Sigmoid colon (tissue), 6 donors: ENCODE measurements at regions not wholly inside any gene's neighbourhood (a gene's known extent, or its start where the extent isn't known, plus 50 kb on each side); places are given as distances from the start of the nearest gene placed in this dataset.

ENCODE experiments used
- DNase-seq: peaks from one replicate; pipeline ENCODE4 v3.0.0-alpha.2; 2019
- H3K27ac ChIP-seq, 4 donors: fragments of 200-600 bp; sonication (generic); one replicate each; pipeline ENCODE4 v1.5.1; 2016 to 2019; ENCODE audit warnings: mild to moderate bottlenecking in 1 of 4
- H3K27me3 ChIP-seq, 3 donors: fragments of 200-600 bp; sonication (generic); one replicate each; pipeline ENCODE4 v1.5.1; 2019; ENCODE audit warnings: mild to moderate bottlenecking in 1 of 3
- H3K36me3 ChIP-seq, 4 donors: fragments of 200-600 bp; sonication (generic); one replicate each; pipeline ENCODE4 v1.5.1; 2016 to 2019
- H3K4me1 ChIP-seq, 4 donors: fragments of 200-600 bp; sonication (generic); one replicate each; pipeline ENCODE4 v1.5.1; 2017 to 2019
- H3K4me3 ChIP-seq, 4 donors: fragments of 200-600 bp; sonication (generic); one replicate each; pipeline ENCODE4 v1.5.1; 2017 to 2019; ENCODE audit warnings: mild to moderate bottlenecking in 2 of 4, moderate library complexity in 1 of 4
- H3K9me3 ChIP-seq, 4 donors: fragments of 200-600 bp in 3 of 4; sonication (generic) in 3 of 4; one replicate each; pipeline versions ENCODE4 v1.5.1 to v1.6.1; 2013 to 2019
- EP300 ChIP-seq, 4 donors: sonication (generic); formaldehyde crosslinking; IDR thresholded peaks; one replicate each; pipeline ENCODE4 v1.6.1; 2017; ENCODE audit warnings: antibody characterized with exemption in 4 of 4
- POLR2A ChIP-seq, 2 donors: fragments of 450-650 bp; IDR thresholded peaks; one replicate each; pipeline ENCODE4 v1.6.1; 2016; ENCODE audit warnings: antibody characterized with exemption in 2 of 2, mild to moderate bottlenecking in 2 of 2, moderate library complexity in 2 of 2
- POLR2AphosphoS5 ChIP-seq, 4 donors: sonication (generic); formaldehyde crosslinking; IDR thresholded peaks; one replicate each; pipeline ENCODE4 v1.6.1; 2017; ENCODE audit warnings: antibody characterized with exemption in 4 of 4
- WGBS, 2 donors: extraction: QIAGEN DNeasy Blood & Tissue Kit; methylation state at CpG; one replicate each; pipeline ENCODE4 v1.1.7; 2013; 5-methylcytosine and 5-hydroxymethylcytosine counted together
- intact Hi-C: fragments of 100-400 bp; cut with DNase I; formaldehyde crosslinking; loops from one replicate; pipeline ENCODE4 v1.15.1; 2023
- TF ChIP-seq, protein P1 (sequence below), 4 experiments: fragments of 450-650 bp in 3 of 4; fragments of 200-600 bp in 1 of 4; IDR thresholded peaks; one replicate each; pipeline ENCODE4 v1.5.1; 2016 to 2019; ENCODE audit warnings: antibody characterized with exemption in 4 of 4, mild to moderate bottlenecking in 3 of 4, moderate library complexity in 2 of 4
- donor health status: healthy with polysubstance abuse.
- donor health status: healthy.

DNA sequence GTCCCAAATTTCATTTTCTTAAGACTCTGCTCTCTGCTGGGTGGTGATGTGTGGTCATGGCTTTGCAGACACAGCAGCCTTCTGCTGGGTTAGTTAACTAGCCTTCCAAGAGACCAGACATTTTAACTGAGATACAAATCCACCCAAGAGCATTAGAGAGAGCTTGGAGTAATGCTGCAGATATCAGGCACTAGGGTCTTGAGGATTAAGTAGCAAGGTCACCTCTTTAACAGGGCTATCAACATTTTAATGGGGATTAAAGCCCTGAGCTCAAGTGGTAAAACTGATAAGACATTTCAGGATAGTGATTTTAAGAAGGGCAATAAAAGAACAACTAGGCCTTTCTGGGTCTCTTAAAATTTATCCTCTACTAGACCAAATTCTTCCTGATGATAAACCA is 461.2 kb downstream of the MEIS1 start:
- Histone ChIP-seq H3K27ac (peak overlapping the region in 3 of 4 donors; percentile 48 to 91 (median 78)), H3K4me3 (no peak overlapping the region), H3K9me3 (no peaks in the 10 kb centered on the region), H3K27me3 (no peaks in the 10 kb centered on the region), H3K36me3 (no peaks in the 10 kb centered on the region), H3K4me1 (peaks cover 0 to 49% (median 33%) of the 10 kb centered on the region in 4 donors)
- TF ChIP-seq POLR2A (IDR thresholded peaks at IDR 0.05) (no peak), POLR2AphosphoS5 (IDR thresholded peaks at IDR 0.05) (no peak), EP300 (IDR thresholded peaks at IDR 0.05) (no peak)
- DNase-seq = no peak
- intact Hi-C loops = loop anchor here (5.0 to 10.0 kb wide), 3 partner anchors 101 to 949 kb away; no protein-coding TSS in a partner anchor

DNA sequence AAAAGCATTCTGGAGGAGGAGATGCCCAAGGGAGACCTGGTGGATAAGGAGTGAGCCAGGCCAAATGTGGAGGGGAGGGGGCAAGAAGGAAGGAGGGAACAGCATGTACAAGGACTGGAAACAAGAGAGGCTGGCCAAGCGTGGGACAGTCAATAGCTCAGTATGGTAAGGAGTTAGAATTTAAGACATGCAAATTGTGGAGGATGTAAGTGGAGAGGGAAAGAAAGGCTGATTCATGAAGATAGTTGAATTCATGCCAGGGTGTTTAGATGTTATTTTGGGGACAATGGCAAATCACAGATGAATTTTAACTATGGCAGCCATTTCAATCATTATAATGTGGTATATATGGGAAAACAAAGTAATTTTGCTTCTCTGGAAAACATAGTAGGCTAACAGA is 462.3 kb downstream of the MEIS1 start:
- Histone ChIP-seq H3K9me3 (no peaks in the 10 kb centered on the region), H3K4me3 (no peak overlapping the region), H3K4me1 (peaks cover 0 to 45% (median 32%) of the 10 kb centered on the region in 4 donors), H3K27ac (peak overlapping the region; percentile 7 to 91 (median 63)), H3K27me3 (no peaks in the 10 kb centered on the region), H3K36me3 (no peaks in the 10 kb centered on the region)
- TF ChIP-seq POLR2A (IDR thresholded peaks at IDR 0.05) (no peak), POLR2AphosphoS5 (IDR thresholded peaks at IDR 0.05) (peak in 3 of 4 donors; percentile 47 to 74 (median 54)), EP300 (IDR thresholded peaks at IDR 0.05) (peak in 2 of 4 donors; percentile 72 to 76)
- TF ChIP-seq, protein P1, sequence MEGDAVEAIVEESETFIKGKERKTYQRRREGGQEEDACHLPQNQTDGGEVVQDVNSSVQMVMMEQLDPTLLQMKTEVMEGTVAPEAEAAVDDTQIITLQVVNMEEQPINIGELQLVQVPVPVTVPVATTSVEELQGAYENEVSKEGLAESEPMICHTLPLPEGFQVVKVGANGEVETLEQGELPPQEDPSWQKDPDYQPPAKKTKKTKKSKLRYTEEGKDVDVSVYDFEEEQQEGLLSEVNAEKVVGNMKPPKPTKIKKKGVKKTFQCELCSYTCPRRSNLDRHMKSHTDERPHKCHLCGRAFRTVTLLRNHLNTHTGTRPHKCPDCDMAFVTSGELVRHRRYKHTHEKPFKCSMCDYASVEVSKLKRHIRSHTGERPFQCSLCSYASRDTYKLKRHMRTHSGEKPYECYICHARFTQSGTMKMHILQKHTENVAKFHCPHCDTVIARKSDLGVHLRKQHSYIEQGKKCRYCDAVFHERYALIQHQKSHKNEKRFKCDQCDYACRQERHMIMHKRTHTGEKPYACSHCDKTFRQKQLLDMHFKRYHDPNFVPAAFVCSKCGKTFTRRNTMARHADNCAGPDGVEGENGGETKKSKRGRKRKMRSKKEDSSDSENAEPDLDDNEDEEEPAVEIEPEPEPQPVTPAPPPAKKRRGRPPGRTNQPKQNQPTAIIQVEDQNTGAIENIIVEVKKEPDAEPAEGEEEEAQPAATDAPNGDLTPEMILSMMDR (IDR thresholded peaks at IDR 0.05) = no peak
- 70 to 80% methylated on average over 1 of the region's 1 CpG for WGBS, 2 donors
- DNase-seq = peak; percentile 74
- intact Hi-C loops = loop anchor here (5.0 to 10.0 kb wide), 3 partner anchors 100 to 948 kb away; no protein-coding TSS in a partner anchor

DNA sequence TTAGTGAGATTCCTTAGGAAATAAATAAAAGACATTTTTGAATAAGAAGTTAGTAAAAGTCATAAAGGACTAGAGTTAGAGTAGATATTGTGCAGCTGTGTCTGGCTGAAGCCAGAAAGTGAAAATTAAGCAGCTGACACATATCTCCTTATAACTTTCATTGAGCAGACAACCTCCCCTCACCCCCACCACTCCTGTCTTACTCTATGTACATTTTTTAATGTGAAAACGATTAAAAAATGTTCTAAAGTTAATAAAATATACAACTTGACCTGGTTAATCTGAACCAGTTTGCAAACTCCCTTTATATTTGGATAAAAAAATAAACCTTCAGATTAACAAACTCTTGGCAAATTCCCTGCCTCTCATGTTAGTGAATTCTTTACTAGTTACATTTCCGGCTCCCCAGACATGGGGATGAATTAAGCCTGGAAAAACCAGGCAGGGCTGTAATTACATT is 462.8 kb downstream of the MEIS1 start:
- Histone ChIP-seq H3K27ac (peak overlapping the region; percentile 7 to 91 (median 63)), H3K4me1 (peaks cover 0 to 40% (median 31%) of the 10 kb centered on the region in 4 donors), H3K4me3 (no peak overlapping the region), H3K27me3 (no peaks in the 10 kb centered on the region), H3K36me3 (no peaks in the 10 kb centered on the region), H3K9me3 (no peaks in the 10 kb centered on the region)
- WGBS, 2 donors = 24 to 58% methylated on average over 2 of the region's 2 CpGs
- no peak for TF ChIP-seq POLR2A (IDR thresholded peaks at IDR 0.05)
- TF ChIP-seq POLR2AphosphoS5 (IDR thresholded peaks at IDR 0.05) = peak in 3 of 4 donors; percentile 31 to 72 (median 71)
- intact Hi-C loops = loop anchor here (5.0 to 10.0 kb wide), 3 partner anchors 100 to 947 kb away; no protein-coding TSS in a partner anchor
- DNase-seq = peak; percentile 66

DNA sequence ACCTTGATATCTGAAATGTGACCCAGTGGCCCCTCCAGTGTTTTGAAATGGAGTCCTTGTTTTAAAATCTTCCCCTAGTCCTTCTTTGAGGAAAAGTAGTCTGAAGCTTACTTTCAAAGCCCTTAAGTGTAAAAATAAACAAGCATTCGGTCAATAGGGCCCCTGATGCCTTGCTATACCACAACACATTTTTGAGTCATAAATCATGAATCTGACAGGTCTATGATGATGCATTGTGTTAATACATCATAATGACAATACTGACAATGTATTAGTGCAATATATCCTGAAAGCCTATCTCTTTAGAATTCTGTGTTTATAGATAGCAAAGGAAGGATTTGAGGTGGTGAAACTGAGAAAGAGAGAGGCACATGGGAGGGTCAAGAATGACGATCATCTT is 464.2 kb downstream of the MEIS1 start:
- Histone ChIP-seq H3K27me3 (no peaks in the 10 kb centered on the region), H3K27ac (peak overlapping the region in 3 of 4 donors; percentile 48 to 91 (median 78)), H3K9me3 (no peaks in the 10 kb centered on the region), H3K4me3 (no peak overlapping the region), H3K36me3 (no peaks in the 10 kb centered on the region), H3K4me1 (peaks cover 0 to 30% (median 27%) of the 10 kb centered on the region in 4 donors)
- intact Hi-C loops = loop anchor here (5.0 to 10.0 kb wide), 3 partner anchors 98 to 946 kb away; no protein-coding TSS in a partner anchor
- no peak for DNase-seq
- 30 to 67% methylated on average over 2 of the region's 2 CpGs for WGBS, 2 donors
- TF ChIP-seq EP300 (IDR thresholded peaks at IDR 0.05) (no peak), POLR2A (IDR thresholded peaks at IDR 0.05) (no peak), POLR2AphosphoS5 (IDR thresholded peaks at IDR 0.05) (no peak)
- TF ChIP-seq, protein P1 (IDR thresholded peaks at IDR 0.05) = no peak

DNA sequence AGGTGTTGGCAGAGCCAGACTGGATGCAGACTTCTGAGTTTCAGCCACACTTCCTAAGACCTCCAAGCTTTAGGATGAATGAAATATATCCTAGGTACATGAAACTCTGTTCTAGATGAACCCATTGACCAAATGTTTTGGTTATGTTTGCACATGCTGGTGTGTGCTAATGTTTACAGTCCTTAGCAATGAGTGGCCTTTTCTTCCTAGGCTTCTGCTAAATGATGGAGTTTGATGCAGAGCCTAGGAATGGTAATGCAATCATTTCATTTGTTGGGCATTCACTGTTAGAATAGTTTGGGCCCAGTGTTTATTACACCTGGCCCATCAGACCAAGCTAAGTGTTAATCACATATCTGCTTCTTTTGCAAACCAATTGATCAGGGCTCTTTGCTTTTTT is 464.7 kb downstream of the MEIS1 start:
- intact Hi-C loops = loop anchor here (5.0 to 10.0 kb wide), 3 partner anchors 98 to 945 kb away; no protein-coding TSS in a partner anchor
- H3K4me3 ChIP-seq = no peak overlapping the region
- peak overlapping the region in 3 of 4 donors; percentile 48 to 91 (median 78) for H3K27ac ChIP-seq
- H3K4me1 ChIP-seq = peaks cover 0 to 30% (median 27%) of the 10 kb centered on the region in 4 donors
- no peak for TF ChIP-seq EP300 (IDR thresholded peaks at IDR 0.05)
- TF ChIP-seq POLR2A (IDR thresholded peaks at IDR 0.05) = no peak
- TF ChIP-seq POLR2AphosphoS5 (IDR thresholded peaks at IDR 0.05) = no peak
- TF ChIP-seq, protein P1 (IDR thresholded peaks at IDR 0.05) = no peak
- H3K27me3 ChIP-seq = no peaks in the 10 kb centered on the region
- DNase-seq = no peak
- H3K9me3 ChIP-seq = no peaks in the 10 kb centered on the region
- no peaks in the 10 kb centered on the region for H3K36me3 ChIP-seq
